Esophagus muscularis mucosa (tissue), 4 donors: ENCODE measurements at regions not wholly inside any gene's neighbourhood (a gene's known extent, or its start where the extent isn't known, plus 50 kb on each side); places are given as distances from the start of the nearest gene placed in this dataset.

Source experiments
- DNase-seq: peaks from one replicate; pipeline ENCODE4 v3.0.0-alpha.2; 2017; ENCODE audit errors: extremely low spot score
- H3K27ac ChIP-seq, 4 donors: fragments of 200-600 bp; sonication (generic); replicated peaks in 1 of 4; 1 replicate in 3 of 4; 2 replicates in 1 of 4; pipeline ENCODE4 v1.5.1; 2016 to 2019; ENCODE audit warnings: mild to moderate bottlenecking in 1 of 4
- H3K27me3 ChIP-seq, 4 donors: fragments of 200-600 bp; sonication (generic); one replicate each; pipeline versions ENCODE4 v1.5.1 to v1.6.0; 2016 to 2019
- H3K36me3 ChIP-seq, 4 donors: fragments of 200-600 bp; sonication (generic); one replicate each; pipeline ENCODE4 v1.5.1; 2016 to 2019
- H3K4me1 ChIP-seq, 4 donors: fragments of 200-600 bp; sonication (generic); one replicate each; pipeline ENCODE4 v1.5.1; 2016 to 2019
- H3K4me3 ChIP-seq, 4 donors: fragments of 200-600 bp; sonication (generic); 1 replicate in 2 of 4; 2 replicates in 2 of 4; pipeline ENCODE4 v1.5.1; 2016 to 2019; ENCODE audit warnings: mild to moderate bottlenecking in 4 of 4, moderate library complexity in 1 of 4
- H3K9me3 ChIP-seq, 4 donors: fragments of 200-600 bp; sonication (generic); 1 replicate in 3 of 4; 2 replicates in 1 of 4; pipeline ENCODE4 v1.5.1; 2016 to 2019
- CTCF ChIP-seq, 3 experiments: fragments of 200-600 bp in 2 of 3; fragments of 450-650 bp in 1 of 3; sonication (generic) in 2 of 3; IDR thresholded peaks; one replicate each; pipeline ENCODE4 v1.5.1; 2017 to 2019; ENCODE audit warnings: antibody characterized with exemption in 3 of 3, mild to moderate bottlenecking in 2 of 3, moderate library complexity in 1 of 3
- EP300 ChIP-seq: sonication (generic); formaldehyde crosslinking; IDR thresholded peaks from one replicate; pipeline ENCODE4 v1.6.1; 2017; ENCODE audit warnings: antibody characterized with exemption
- POLR2A ChIP-seq: fragments of 450-650 bp; IDR thresholded peaks from one replicate; pipeline ENCODE4 v1.6.1; 2017; ENCODE audit warnings: antibody characterized with exemption, moderate library complexity, mild to moderate bottlenecking, low read depth
- POLR2AphosphoS5 ChIP-seq, 2 donors: sonication (generic); formaldehyde crosslinking; IDR thresholded peaks; one replicate each; pipeline ENCODE4 v1.6.1; 2017; ENCODE audit warnings: antibody characterized with exemption in 2 of 2
- WGBS: methylation state at CpG from one replicate; pipeline ENCODE4 v1.1.5; 2018; 5-methylcytosine and 5-hydroxymethylcytosine counted together
- intact Hi-C: fragments of 100-400 bp; cut with DNase I; formaldehyde crosslinking; loops from one replicate; pipeline ENCODE4 v1.15.1; 2023

- intact Hi-C loops, result no loop called here
- DNase-seq, result no peak
Measured at GRCh38 chr7:145928937-145929336, 187.7 kb upstream of the CNTNAP2 start.

GRCh38 chr7:145919712-145920111 is 196.9 kb upstream of the CNTNAP2 start:
- WGBS, result 79% methylated on average over 1 of the region's 1 CpG
- intact Hi-C loops, result no loop called here
- TF ChIP-seq CTCF (IDR thresholded peaks at IDR 0.05), result no peak
- no peak for TF ChIP-seq POLR2A
- no peak for TF ChIP-seq POLR2AphosphoS5 (IDR thresholded peaks at IDR 0.05)
- TF ChIP-seq EP300, result no peak
- Histone ChIP-seq H3K27me3 (no peaks in the 10 kb centered on the region), H3K9me3 (peaks cover 0 to 20% (median 10%) of the 10 kb centered on the region in 4 donors), H3K36me3 (no peaks in the 10 kb centered on the region), H3K4me3 (no peak overlapping the region), H3K27ac (no peak overlapping the region), H3K4me1 (no peaks in the 10 kb centered on the region)
- DNase-seq, result no peak

More at GRCh38 chr7:145928937-145929336, 187.7 kb upstream of the CNTNAP2 start:
- WGBS, result 61% methylated on average over 1 of the region's 1 CpG
- H3K27me3 ChIP-seq, result no peaks in the 10 kb centered on the region
- no peaks in the 10 kb centered on the region for H3K36me3 ChIP-seq
- TF ChIP-seq CTCF (IDR thresholded peaks at IDR 0.05) (no peak), POLR2A (no peak), POLR2AphosphoS5 (IDR thresholded peaks at IDR 0.05) (no peak), EP300 (no peak)
- H3K4me3 ChIP-seq, result no peak overlapping the region
- no peak overlapping the region for H3K27ac ChIP-seq
- H3K9me3 ChIP-seq, result no peaks in the 10 kb centered on the region
- no peaks in the 10 kb centered on the region for H3K4me1 ChIP-seq

GRCh38 chr7:145916776-145917175 is 199.8 kb upstream of the CNTNAP2 start:
- H3K4me1 ChIP-seq, result no peaks in the 10 kb centered on the region
- WGBS, result 82% methylated on average over 7 of the region's 8 CpGs
- intact Hi-C loops, result no loop called here
- H3K4me3 ChIP-seq, result no peak overlapping the region
- TF ChIP-seq EP300 (no peak), CTCF (IDR thresholded peaks at IDR 0.05) (no peak), POLR2A (no peak)
- DNase-seq, result no peak
- H3K27ac ChIP-seq, result no peak overlapping the region
- peaks cover 0 to 20% (median 10%) of the 10 kb centered on the region in 4 donors for H3K9me3 ChIP-seq
- H3K36me3 ChIP-seq, result no peaks in the 10 kb centered on the region
- H3K27me3 ChIP-seq, result no peaks in the 10 kb centered on the region

DNA sequence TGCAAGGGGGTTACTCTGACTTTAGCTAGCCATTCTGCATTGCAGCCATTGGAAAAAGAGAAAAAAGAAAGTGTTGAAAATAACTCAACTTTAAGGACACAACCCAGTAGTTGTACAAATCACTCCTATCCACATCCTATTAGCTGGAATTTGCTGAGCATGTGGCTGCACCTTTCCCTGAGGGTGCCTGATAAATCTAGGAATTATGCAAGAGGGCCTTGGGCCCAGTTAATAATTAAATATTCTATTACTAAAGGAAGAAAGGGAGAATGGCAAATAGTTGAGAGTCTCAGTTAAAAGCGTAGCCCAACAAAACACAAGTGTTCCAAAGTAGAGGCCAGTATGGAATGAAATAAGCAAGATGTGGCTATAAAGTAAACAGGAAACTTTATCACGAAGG is 200.9 kb upstream of the CNTNAP2 start:
- 79% methylated on average over 2 of the region's 2 CpGs for WGBS
- Histone ChIP-seq H3K27ac (no peak overlapping the region), H3K27me3 (no peaks in the 10 kb centered on the region), H3K36me3 (no peaks in the 10 kb centered on the region), H3K9me3 (peaks cover 0 to 13% (median 6%) of the 10 kb centered on the region in 4 donors), H3K4me3 (no peak overlapping the region), H3K4me1 (no peaks in the 10 kb centered on the region)
- DNase-seq, result no peak
- TF ChIP-seq EP300 (no peak), POLR2AphosphoS5 (IDR thresholded peaks at IDR 0.05) (no peak), CTCF (IDR thresholded peaks at IDR 0.05) (no peak), POLR2A (no peak)
- intact Hi-C loops, result no loop called here

DNA sequence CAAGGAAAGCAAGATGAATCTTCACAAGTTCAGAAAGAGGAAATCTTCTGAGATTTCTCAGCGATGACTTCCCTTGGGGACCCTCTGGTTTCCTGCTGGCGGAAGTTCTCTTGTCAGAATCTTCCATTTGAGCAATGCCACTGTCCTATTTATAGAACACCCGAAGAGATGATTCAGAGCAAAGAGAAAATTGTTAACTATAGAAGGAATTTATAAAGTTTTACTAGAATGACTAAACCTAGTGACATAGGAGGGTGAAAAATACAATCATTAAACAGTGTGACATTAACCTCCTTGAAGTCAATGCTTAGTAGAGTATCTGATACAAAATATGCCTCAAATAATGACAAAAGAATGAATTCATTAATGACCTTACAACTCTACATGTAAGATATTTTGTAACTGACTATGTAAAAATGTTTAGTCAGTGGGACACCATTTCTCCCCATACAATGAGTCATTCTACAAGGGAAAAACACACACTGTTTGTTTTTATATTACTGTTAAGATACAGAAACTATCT is 206.5 kb upstream of the CNTNAP2 start:
- no peaks in the 10 kb centered on the region for H3K36me3 ChIP-seq
- H3K27ac ChIP-seq, result no peak overlapping the region
- 52% methylated on average over 3 of the region's 3 CpGs for WGBS
- no peaks in the 10 kb centered on the region for H3K27me3 ChIP-seq
- no peak overlapping the region for H3K4me3 ChIP-seq
- intact Hi-C loops, result no loop called here
- no peaks in the 10 kb centered on the region for H3K4me1 ChIP-seq
- no peak for DNase-seq
- no peak for TF ChIP-seq CTCF (IDR thresholded peaks at IDR 0.05)
- no peak for TF ChIP-seq POLR2A
- TF ChIP-seq EP300, result no peak
- no peak for TF ChIP-seq POLR2AphosphoS5 (IDR thresholded peaks at IDR 0.05)
- H3K9me3 ChIP-seq, result no peaks in the 10 kb centered on the region
